WI38 (cell line): ENCODE measurements at regions not wholly inside any gene's neighbourhood (a gene's known extent, or its start where the extent isn't known, plus 50 kb on each side); places are given as distances from the start of the nearest gene placed in this dataset.
"Not testable (repeated sequence)": the region's sequence is repeated elsewhere in the genome, so short reads cannot be mapped to it uniquely, and the experiment has no call there.

Source experiments
- H3K4me3 ChIP-seq: 2 replicates; pipeline ENCODE4 v1.5.1; 2011; ENCODE audit warnings: low read depth, mild to moderate bottlenecking, control low read depth, low read length
- TF ChIP-seq, protein P1 (sequence below): IDR thresholded peaks from 2 replicates; pipeline ENCODE4 v1.5.1; 2012; ENCODE audit warnings: low read depth, mild to moderate bottlenecking, control low read depth, low read length

DNA sequence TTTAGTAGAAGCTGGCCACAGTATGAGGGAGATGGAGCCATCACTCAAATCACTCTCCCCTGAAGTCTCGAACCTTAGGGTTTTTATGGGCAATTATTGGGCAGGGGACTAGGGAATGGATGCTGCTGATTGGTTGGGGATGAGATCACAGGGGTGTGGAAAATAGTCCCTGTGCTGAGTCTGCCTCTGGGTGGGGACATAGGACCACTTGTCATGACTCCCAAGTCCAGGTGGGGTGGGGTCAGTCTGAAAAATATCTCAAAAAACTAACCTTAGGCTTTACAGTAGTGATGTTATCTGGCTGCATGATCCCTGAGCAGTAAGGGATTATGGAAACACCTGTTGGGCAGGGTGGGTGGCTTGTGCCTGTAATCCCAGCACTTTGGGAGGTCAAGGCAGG, 98.6 kb downstream of the XRCC2 start:
- TF ChIP-seq, protein P1, sequence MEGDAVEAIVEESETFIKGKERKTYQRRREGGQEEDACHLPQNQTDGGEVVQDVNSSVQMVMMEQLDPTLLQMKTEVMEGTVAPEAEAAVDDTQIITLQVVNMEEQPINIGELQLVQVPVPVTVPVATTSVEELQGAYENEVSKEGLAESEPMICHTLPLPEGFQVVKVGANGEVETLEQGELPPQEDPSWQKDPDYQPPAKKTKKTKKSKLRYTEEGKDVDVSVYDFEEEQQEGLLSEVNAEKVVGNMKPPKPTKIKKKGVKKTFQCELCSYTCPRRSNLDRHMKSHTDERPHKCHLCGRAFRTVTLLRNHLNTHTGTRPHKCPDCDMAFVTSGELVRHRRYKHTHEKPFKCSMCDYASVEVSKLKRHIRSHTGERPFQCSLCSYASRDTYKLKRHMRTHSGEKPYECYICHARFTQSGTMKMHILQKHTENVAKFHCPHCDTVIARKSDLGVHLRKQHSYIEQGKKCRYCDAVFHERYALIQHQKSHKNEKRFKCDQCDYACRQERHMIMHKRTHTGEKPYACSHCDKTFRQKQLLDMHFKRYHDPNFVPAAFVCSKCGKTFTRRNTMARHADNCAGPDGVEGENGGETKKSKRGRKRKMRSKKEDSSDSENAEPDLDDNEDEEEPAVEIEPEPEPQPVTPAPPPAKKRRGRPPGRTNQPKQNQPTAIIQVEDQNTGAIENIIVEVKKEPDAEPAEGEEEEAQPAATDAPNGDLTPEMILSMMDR: no peak
- no peak overlapping the region for H3K4me3 ChIP-seq

DNA sequence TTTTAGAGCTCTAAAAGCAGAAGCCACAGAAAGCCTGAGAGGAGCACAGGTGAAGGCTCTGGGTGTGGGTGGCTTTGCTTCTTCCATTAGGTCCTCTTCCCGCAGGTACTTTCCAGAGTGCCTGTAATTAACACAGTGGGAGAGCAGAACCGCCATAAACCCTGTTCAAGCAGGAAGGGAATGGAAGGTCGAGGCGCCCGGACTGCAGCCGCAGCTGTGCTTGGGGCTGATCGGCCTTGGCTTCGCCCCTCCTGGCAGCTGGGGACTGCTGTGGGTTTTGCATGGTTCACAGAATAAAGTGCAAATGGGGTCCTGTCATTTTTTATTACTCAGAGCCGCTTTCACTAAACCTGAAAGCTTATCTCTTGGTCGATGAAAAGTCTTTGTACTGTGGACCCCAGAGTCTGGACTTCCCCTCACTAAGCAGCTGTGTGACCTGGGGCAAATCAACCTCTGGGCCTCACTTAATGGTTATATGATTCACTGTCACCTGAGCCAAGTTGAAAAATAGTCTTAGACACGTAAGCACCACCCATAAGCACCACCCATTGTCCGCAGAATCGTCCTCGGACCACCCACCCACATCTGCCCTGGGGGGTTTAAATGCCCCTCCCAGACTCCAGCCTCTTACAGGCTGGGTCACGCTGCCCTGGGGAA, 100.9 kb downstream of the XRCC2 start:
- TF ChIP-seq, protein P1: no peak
- no peak overlapping the region for H3K4me3 ChIP-seq

DNA sequence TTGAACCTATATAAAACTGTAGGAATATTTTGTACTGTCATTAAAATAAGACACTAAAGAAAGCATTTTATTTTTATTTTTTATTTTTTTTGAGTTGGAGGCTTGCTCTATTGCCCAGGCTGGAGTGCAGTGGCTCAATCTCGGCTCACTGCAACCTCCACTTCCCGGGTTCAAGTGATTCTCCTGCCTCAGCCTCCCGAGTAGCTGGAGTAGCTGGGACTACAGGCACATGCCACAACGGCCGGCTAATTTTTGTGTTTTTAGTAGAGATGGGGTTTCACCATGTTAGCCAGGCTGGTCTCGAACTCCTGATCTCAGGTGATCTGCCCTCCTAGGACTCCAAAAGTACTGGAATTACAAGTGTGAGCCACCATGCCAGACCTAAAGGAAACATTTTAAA, 102.8 kb downstream of the XRCC2 start:
- not testable (repeated sequence) for H3K4me3 ChIP-seq

DNA sequence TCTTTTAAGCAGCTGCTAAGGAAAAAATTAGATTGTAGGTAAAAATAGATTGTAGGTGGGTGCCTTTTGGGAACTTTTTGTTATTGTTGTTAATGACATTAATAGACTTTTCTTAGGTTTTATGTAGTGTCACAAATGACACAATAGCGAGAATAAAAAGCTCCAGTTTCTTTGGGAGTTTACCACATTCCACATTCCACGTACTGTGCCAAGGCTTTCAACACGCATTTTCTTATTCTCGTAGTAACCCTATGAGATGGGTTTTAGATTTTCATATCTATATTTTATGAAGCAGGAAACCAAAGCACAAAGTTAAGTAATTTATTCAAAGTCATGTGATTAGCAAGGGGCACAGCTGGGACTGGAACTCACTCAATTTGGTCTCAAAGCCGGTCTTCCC, 103.8 kb downstream of the XRCC2 start:
- no peak overlapping the region for H3K4me3 ChIP-seq
- TF ChIP-seq, protein P1: no peak

DNA sequence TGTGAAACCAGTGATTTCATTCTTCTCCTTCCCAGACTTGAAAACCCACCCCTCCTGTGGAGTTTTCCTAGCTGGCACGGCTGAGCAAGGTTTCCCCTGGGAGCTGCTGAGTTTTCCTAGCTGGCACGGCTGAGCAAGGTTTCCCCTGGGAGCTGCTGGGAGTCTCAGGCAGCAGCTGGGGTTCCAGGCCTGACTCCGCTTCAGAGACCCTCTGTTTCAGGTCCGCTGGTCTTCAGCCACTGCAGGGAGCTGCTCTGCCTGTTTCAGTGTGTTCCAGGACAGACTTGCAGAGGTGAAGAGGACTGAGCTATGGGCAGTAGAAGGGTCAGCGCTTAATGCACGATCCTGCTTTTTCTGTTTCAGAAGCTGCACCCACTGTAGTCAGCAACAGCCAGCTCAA, 104.9 kb downstream of the XRCC2 start:
- TF ChIP-seq, protein P1: no peak

DNA sequence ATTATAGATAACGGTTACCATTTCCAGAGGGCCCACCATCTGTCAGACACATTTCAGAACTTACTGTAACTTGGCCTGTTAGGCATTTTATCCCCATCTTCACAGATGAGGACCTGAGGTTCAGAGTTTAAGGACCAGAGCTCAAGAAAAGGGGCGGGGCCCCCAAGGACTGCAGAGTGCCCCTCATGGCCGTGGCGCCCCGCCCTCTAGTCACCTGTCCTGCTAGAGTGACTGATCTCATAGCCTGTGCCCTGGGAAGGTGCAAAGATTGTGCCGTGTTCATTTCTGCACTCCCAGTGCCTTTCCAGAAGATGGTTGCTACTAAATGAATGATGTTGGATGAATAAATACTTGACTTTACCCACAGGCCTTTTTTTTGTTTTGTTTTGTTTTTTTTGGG, 107.0 kb downstream of the XRCC2 start:
- no peak overlapping the region for H3K4me3 ChIP-seq
- TF ChIP-seq, protein P1: no peak

More for the DNA sequence above, 104.9 kb downstream of the XRCC2 start:
- no peak overlapping the region for H3K4me3 ChIP-seq

DNA sequence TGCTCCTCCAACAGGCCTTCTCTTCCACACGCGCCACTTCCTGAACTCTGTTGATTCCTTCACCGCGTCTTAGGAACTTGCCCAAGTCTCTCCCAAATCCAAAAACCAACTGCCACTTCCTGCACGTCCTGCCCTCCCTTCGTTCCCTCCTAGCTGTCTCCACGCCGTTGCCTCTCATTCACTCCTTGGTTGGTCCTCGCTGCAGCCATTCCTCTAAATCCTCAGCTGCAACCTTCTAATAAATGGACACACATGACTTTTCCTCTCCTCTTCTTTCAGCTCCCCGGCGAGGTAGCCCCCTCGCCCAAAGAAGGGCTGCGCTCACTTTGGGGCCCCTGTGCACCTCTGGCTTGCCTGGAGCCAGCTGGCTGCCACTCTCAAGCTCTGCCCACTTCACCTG, 110.2 kb downstream of the XRCC2 start:
- no peak overlapping the region for H3K4me3 ChIP-seq
- TF ChIP-seq, protein P1: no peak

DNA sequence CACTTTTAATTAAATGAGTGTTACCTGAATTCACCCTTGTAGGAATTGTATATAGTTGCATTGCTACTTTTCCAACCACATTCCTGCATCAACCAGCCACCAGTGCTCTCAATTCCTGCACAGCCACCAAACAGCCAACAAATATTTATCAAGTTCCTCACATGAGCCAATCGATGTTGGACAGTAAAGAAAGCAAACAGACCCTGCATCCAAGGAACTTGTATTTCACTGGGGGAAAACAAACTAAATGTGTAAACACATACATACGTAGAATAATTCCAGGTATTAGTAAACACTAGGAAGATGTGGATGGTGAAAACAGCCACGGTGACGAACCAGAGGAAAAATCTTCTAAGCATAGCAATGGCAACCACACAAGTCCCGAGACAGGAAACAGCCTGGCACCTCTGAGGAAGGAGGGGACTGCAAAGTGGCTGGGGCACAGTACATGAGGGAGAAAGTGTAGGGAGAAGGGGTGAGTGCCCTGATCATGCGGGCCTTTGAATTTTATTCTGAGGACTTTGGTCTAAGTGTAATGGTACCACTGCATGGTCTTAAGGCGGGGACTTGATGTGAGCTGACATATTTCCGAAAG, 111.2 kb downstream of the XRCC2 start:
- H3K4me3 ChIP-seq: no peak overlapping the region
- TF ChIP-seq, protein P1: no peak
